DOHH2 (cell line): ENCODE measurements at regions not wholly inside any gene's neighbourhood (a gene's known extent, or its start where the extent isn't known, plus 50 kb on each side); places are given as distances from the start of the nearest gene placed in this dataset.
"Not testable (repeated sequence)": the region's sequence is repeated elsewhere in the genome, so short reads cannot be mapped to it uniquely, and the experiment has no call there.

Source experiments
- H3F3A ChIP-seq: fragments of 200-600 bp; sonication (generic), shearing (Covaris generic); 2 replicates; pipeline ENCODE4 v1.6.0; 2016; ENCODE audit warnings: antibody characterized with exemption, mild to moderate bottlenecking; ENCODE audit not compliant: control insufficient read depth, insufficient read depth
- H3K27ac ChIP-seq: fragments of 200-600 bp; sonication (generic); 2 replicates; pipeline ENCODE4 v1.5.1; 2014; ENCODE audit warnings: low read depth, mild to moderate bottlenecking, low read length, moderate library complexity
- H3K27me3 ChIP-seq: fragments of 200-600 bp; sonication (generic); 2 replicates; pipeline ENCODE4 v1.6.1; 2014; ENCODE audit warnings: mild to moderate bottlenecking, low read length, mixed read lengths; ENCODE audit not compliant: control insufficient read depth
- H3K36me3 ChIP-seq: fragments of 200-600 bp; sonication (generic); 2 replicates; pipeline ENCODE4 v1.6.1; 2014; ENCODE audit warnings: mild to moderate bottlenecking, low read length, moderate library complexity, mixed read lengths; ENCODE audit not compliant: control insufficient read depth
- H3K4me1 ChIP-seq: fragments of 200-600 bp; sonication (generic); 2 replicates; pipeline ENCODE4 v1.6.1; 2014; ENCODE audit warnings: mild to moderate bottlenecking, low read length, mixed read lengths; ENCODE audit not compliant: control insufficient read depth
- H3K4me2 ChIP-seq: fragments of 200-600 bp; sonication (generic); 2 replicates; pipeline ENCODE4 v1.6.0; 2014; ENCODE audit warnings: mild to moderate bottlenecking, low read length, moderate library complexity
- H3K4me3 ChIP-seq: fragments of 200-600 bp; sonication (generic); 2 replicates; pipeline ENCODE4 v1.5.1; 2014; ENCODE audit warnings: mild to moderate bottlenecking, low read length, mixed read lengths
- H3K79me2 ChIP-seq: fragments of 200-600 bp; sonication (generic); 2 replicates; pipeline ENCODE4 v1.6.1; 2014; ENCODE audit warnings: mild to moderate bottlenecking, low read length, mixed read lengths; ENCODE audit not compliant: control insufficient read depth
- H3K9me2 ChIP-seq: fragments of 200-600 bp; sonication (generic); replicated peaks from 2 replicates; pipeline ENCODE4 v1.6.1; 2014; ENCODE audit warnings: mild to moderate bottlenecking, low read length, mixed read lengths; ENCODE audit not compliant: control insufficient read depth
- H3K9me3 ChIP-seq: fragments of 200-600 bp; sonication (generic); 2 replicates; pipeline ENCODE4 v1.6.1; 2014; ENCODE audit warnings: antibody characterized with exemption, low read length, mixed read lengths; ENCODE audit not compliant: control insufficient read depth, insufficient read depth
- H4K20me1 ChIP-seq: fragments of 200-600 bp; sonication (generic); 2 replicates; pipeline ENCODE4 v1.6.0; 2014; ENCODE audit warnings: low read depth, mild to moderate bottlenecking, antibody characterized with exemption, low read length, moderate library complexity; ENCODE audit not compliant: control insufficient read depth, insufficient read depth
- EZH2phosphoT487 ChIP-seq: fragments of 200-600 bp; sonication (generic); IDR thresholded peaks from 2 replicates; pipeline ENCODE4 v1.6.1; 2017; ENCODE audit warnings: borderline replicate concordance, mild to moderate bottlenecking, antibody characterized with exemption, low read length, moderate library complexity, mixed read lengths
- TF ChIP-seq, protein P1 (sequence below): fragments of 200-600 bp; sonication (generic); IDR thresholded peaks from one replicate; pipeline ENCODE4 v1.5.1; 2014; ENCODE audit warnings: antibody characterized with exemption, mild to moderate bottlenecking, low read depth, low read length; ENCODE audit not compliant: poor library complexity, severe bottlenecking

DNA sequence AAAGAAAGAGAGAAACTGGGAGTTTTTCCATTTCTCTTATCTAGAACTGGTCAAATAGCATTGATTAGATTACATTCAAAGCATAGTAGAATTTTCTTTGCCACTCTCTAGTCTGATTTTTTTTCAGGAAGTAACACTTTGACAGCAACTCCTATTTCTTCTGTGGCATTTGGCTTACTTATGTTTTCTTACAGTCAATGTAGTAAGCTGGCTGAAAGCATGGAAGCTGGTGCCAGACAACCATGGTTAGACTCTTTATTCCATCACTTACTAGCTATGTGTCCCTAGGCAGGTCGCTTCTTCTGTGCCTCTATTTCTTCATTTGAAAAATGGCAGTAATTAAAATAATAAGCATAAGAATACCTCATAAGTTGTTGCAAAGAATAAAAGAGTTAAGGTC lies 54.2 kb upstream of the OPRM1 start:
- Histone ChIP-seq H3K27me3 (no peaks in the 10 kb centered on the region), H3K4me1 (no peaks in the 10 kb centered on the region), H3K27ac (no peak overlapping the region), H3K9me3 (no peaks in the 10 kb centered on the region), H3K4me2 (no peak overlapping the region), H3F3A (no peaks in the 10 kb centered on the region), H3K4me3 (no peak overlapping the region), H3K36me3 (no peaks in the 10 kb centered on the region), H3K79me2 (no peaks in the 10 kb centered on the region), H4K20me1 (no peaks in the 10 kb centered on the region), H3K9me2 (no peaks in the 10 kb centered on the region)
- TF ChIP-seq, protein P1, sequence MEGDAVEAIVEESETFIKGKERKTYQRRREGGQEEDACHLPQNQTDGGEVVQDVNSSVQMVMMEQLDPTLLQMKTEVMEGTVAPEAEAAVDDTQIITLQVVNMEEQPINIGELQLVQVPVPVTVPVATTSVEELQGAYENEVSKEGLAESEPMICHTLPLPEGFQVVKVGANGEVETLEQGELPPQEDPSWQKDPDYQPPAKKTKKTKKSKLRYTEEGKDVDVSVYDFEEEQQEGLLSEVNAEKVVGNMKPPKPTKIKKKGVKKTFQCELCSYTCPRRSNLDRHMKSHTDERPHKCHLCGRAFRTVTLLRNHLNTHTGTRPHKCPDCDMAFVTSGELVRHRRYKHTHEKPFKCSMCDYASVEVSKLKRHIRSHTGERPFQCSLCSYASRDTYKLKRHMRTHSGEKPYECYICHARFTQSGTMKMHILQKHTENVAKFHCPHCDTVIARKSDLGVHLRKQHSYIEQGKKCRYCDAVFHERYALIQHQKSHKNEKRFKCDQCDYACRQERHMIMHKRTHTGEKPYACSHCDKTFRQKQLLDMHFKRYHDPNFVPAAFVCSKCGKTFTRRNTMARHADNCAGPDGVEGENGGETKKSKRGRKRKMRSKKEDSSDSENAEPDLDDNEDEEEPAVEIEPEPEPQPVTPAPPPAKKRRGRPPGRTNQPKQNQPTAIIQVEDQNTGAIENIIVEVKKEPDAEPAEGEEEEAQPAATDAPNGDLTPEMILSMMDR = no peak
- no peak for TF ChIP-seq EZH2phosphoT487

DNA sequence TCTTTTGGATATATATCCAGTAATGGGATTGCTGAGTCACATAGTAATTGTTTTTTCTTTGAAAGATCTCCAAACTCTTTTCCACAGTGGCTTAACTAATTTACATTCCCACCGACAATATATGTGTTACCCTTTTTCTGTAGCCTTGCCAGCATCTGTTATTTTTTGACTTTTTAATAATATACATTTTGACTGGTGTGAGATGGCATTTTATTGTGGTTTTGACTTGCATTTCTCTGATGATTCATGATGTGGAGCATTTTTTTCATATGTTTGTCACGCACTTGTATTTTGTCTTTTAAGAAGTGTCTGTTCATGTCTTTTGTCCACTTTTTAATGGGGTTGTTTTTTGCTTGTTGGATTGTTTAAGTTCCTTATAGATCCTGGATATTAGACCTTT lies 58.9 kb upstream of the OPRM1 start:
- TF ChIP-seq EZH2phosphoT487 = no peak
- TF ChIP-seq, protein P1 = no peak
- no peaks in the 10 kb centered on the region for H3K36me3 ChIP-seq
- no peaks in the 10 kb centered on the region for H3K4me1 ChIP-seq
- H3K4me2 ChIP-seq = no peak overlapping the region
- no peaks in the 10 kb centered on the region for H3K79me2 ChIP-seq
- no peak overlapping the region for H3K4me3 ChIP-seq
- H3K9me2 ChIP-seq = no peaks in the 10 kb centered on the region
- H4K20me1 ChIP-seq = no peaks in the 10 kb centered on the region
- H3K9me3 ChIP-seq = no peaks in the 10 kb centered on the region
- H3K27ac ChIP-seq = no peak overlapping the region
- H3K27me3 ChIP-seq = no peaks in the 10 kb centered on the region
- H3F3A ChIP-seq = no peaks in the 10 kb centered on the region

DNA sequence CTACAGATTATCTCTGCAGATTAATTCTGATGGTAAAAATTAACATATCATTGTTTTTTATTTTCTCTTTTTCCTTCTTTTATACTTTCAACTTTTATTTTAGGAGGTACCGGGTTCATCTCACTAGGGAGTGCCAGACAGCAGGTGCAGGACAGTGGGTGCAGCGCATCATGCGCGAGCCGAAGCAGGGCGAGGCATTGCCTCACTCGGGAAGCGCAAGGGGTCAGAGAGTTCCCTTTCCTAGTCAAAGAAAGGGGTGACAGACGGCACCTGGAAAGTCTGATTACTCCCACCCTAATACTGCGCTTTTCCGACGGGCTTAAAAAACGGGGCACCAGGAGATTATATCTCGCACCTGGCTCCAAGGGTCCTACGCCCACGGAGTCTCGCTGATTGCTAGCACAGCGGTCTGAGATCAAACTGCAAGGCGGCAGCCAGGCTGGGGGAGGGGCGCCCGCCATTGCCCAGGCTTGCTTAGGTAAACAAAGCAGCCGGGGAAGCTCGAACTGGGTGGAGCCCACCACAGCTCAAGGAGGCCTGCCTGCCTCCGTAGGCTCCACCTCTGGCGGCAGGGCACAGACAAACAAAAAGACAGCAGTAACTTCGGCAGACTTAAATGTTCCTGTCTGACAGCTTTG lies 60.0 kb upstream of the OPRM1 start:
- not testable (repeated sequence) for H3K9me3 ChIP-seq, H3K4me3 ChIP-seq, H3K27me3 ChIP-seq, H4K20me1 ChIP-seq, H3K36me3 ChIP-seq, H3K4me2 ChIP-seq, H3F3A ChIP-seq, H3K79me2 ChIP-seq, H3K4me1 ChIP-seq, H3K9me2 ChIP-seq, H3K27ac ChIP-seq

DNA sequence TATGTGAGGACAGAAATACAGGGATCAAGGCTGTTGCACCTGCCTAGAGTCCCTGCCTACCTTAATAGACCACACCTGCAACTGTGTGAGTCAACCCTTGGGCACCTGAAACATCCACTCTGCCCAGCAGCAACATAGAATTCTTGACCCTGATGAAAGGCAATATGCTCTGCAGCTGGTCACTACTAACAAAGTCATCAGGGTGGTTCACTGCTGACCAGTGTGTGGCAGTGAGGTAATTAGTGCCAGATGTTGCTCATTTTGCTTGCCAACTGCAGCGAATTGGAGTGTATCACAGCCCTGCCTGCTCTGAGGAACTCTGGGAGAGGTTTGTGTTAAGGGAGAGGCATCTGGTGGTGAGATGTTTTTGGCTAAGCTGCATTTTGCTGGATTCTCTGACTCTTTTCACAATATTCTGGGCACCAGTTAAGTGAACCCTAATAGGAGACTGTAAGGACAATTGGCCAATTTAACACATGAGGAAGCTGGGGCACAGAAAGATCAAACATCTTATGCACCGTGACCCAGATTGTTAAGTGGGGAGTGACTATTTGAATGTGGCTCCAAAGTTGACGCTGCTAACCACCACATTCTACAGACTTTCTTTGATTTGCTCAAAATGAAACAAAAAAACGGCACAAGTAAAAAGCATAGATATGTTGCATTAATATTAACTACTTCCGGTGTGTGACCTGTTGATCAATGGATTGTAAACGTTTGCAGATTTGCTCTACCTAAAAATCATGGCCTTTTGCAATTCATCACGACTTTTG lies 61.9 kb upstream of the OPRM1 start:
- Histone ChIP-seq H3K4me3 (no peak overlapping the region), H4K20me1 (no peaks in the 10 kb centered on the region), H3F3A (no peaks in the 10 kb centered on the region), H3K36me3 (no peaks in the 10 kb centered on the region), H3K27me3 (no peaks in the 10 kb centered on the region), H3K79me2 (no peaks in the 10 kb centered on the region), H3K4me1 (no peaks in the 10 kb centered on the region), H3K9me2 (no peaks in the 10 kb centered on the region), H3K9me3 (no peaks in the 10 kb centered on the region), H3K4me2 (no peak overlapping the region), H3K27ac (no peak overlapping the region)
- TF ChIP-seq, protein P1 = no peak
- no peak for TF ChIP-seq EZH2phosphoT487
